Neural crest cell (in vitro differentiated cells): ENCODE measurements at regions not wholly inside any gene's neighbourhood (a gene's known extent, or its start where the extent isn't known, plus 50 kb on each side); places are given as distances from the start of the nearest gene placed in this dataset.
"Not testable (repeated sequence)": the region's sequence is repeated elsewhere in the genome, so short reads cannot be mapped to it uniquely, and the experiment has no call there.

Experiments used
- DNase-seq: peaks from one replicate; pipeline ENCODE4 v3.0.0; 2021; ENCODE audit warnings: low read depth, mixed read lengths, low spot score
- H3K27ac Mint-ChIP-seq: one replicate; pipeline ENCODE4 v1.8.0; 2021; ENCODE audit warnings: mild to moderate bottlenecking, mixed read lengths; ENCODE audit not compliant: unreplicated experiment
- H3K27me3 Mint-ChIP-seq: 2 replicates; pipeline ENCODE4 v1.8.0; 2021; ENCODE audit warnings: low read depth, mild to moderate bottlenecking, mixed read lengths
- H3K36me3 Mint-ChIP-seq: 2 replicates; pipeline ENCODE4 v1.8.0; 2021; ENCODE audit warnings: low read depth, mild to moderate bottlenecking, mixed read lengths
- H3K4me1 Mint-ChIP-seq: 2 replicates; pipeline ENCODE4 v1.8.0; 2021; ENCODE audit warnings: mixed read lengths
- H3K4me3 Mint-ChIP-seq: one replicate; pipeline ENCODE4 v1.8.0; 2021; ENCODE audit warnings: mild to moderate bottlenecking, mixed read lengths
- H3K9me3 Mint-ChIP-seq: 2 replicates; pipeline ENCODE4 v1.8.0; 2021; ENCODE audit warnings: mixed read lengths
- TF ChIP-seq, protein P1 (sequence below): fragments of 200-600 bp; sonication (generic); conservative IDR thresholded peaks from 2 replicates; pipeline ENCODE4 v1.5.0; 2021; ENCODE audit warnings: antibody characterized with exemption, mild to moderate bottlenecking

DNA sequence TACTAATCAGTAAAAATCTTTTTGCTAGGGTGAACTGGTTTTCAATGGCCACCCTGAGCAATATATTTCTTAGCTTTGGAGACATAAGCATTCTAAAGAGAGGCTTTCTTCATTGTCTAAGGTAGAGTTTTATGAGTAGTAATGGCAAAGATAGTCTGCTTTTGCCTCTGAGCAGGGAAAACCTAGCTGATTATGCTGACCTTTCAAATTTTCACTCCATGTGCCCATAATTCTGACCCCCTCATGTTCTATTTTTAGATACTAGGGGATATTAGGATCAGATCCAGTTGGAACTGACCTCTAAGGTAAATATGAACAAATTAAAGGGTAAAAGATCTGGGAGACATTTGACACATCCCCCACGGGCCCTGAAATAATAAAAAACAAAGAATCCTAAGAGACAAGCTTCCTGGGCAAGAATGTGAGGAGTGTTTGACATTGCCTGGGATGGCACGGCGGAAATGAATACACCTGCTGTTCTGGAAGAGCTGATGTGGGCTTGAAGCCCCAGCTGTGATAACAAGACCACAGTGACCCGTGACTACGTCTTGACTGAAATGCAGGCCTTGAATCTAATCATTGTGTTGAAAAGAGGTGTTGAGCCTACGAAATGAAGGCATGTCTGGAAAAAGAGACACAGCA, 392.1 kb upstream of the FRG1 start:
- TF ChIP-seq, protein P1, sequence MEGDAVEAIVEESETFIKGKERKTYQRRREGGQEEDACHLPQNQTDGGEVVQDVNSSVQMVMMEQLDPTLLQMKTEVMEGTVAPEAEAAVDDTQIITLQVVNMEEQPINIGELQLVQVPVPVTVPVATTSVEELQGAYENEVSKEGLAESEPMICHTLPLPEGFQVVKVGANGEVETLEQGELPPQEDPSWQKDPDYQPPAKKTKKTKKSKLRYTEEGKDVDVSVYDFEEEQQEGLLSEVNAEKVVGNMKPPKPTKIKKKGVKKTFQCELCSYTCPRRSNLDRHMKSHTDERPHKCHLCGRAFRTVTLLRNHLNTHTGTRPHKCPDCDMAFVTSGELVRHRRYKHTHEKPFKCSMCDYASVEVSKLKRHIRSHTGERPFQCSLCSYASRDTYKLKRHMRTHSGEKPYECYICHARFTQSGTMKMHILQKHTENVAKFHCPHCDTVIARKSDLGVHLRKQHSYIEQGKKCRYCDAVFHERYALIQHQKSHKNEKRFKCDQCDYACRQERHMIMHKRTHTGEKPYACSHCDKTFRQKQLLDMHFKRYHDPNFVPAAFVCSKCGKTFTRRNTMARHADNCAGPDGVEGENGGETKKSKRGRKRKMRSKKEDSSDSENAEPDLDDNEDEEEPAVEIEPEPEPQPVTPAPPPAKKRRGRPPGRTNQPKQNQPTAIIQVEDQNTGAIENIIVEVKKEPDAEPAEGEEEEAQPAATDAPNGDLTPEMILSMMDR: no peak
- Mint-ChIP-seq H3K4me3 (no peak overlapping the region), H3K27ac (no peak overlapping the region), H3K9me3 (no peaks in the 10 kb centered on the region), H3K4me1 (peaks cover 6% of the 10 kb centered on the region), H3K36me3 (no peaks in the 10 kb centered on the region), H3K27me3 (no peaks in the 10 kb centered on the region)
- DNase-seq: no peak

DNA sequence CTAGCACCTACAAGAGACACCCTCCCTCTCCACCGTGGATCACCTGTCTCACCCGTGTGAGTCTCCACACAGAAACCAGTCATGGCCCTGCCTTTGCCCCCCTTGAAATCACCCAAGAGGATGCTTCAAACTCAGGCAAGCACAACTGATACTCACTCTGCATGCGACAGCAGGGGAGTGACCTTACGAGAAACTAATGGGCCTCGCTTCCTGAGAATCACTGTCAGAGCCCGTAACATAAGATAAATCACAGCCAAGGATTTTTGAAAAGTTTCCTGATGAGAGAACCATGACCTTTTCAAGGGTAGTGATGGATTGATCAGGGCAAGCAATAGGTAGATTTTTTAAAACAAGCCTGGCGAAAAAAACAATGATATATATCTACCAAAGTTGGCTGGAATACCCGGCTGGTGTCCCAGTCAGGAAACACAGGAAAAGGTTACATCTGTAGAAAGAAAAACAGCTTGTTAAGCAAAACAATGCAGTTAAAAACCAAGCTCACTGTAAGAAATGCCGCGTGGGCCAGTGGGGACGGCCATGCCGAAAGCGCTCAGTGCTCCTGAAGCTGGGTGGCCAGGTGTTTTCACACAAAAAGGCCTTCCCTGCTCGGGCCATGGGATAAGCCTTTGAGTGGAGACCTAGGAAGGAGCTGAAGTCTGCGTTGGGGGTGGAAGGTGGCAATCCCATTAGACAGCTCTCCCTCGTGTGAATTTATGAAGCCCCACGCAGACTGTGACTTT, 388.6 kb upstream of the FRG1 start:
- not testable (repeated sequence) for H3K27ac Mint-ChIP-seq, H3K4me3 Mint-ChIP-seq, DNase-seq, H3K9me3 Mint-ChIP-seq, H3K27me3 Mint-ChIP-seq, H3K4me1 Mint-ChIP-seq, H3K36me3 Mint-ChIP-seq

DNA sequence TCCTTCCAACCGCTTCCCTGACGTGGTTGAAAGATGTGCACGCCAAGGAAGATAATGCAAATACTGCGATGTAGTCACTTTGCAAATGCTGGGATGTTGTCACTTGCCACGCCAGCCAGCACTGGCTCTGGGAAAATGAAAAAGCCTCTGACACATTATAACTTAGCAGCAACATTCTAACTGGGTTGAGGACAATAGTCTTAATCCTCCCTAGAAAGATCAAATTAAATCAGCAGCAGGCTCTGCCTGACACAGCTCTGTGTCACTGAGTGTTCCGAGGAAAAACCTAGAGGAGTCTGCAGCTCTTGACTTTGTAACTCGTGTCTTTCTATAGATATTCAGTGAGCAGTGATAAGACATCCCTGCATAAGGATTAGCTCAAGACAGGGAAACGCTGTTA, 380.1 kb upstream of the FRG1 start:
- not testable (repeated sequence) for H3K4me1 Mint-ChIP-seq, DNase-seq, H3K27me3 Mint-ChIP-seq, H3K36me3 Mint-ChIP-seq, H3K27ac Mint-ChIP-seq, H3K9me3 Mint-ChIP-seq, H3K4me3 Mint-ChIP-seq

DNA sequence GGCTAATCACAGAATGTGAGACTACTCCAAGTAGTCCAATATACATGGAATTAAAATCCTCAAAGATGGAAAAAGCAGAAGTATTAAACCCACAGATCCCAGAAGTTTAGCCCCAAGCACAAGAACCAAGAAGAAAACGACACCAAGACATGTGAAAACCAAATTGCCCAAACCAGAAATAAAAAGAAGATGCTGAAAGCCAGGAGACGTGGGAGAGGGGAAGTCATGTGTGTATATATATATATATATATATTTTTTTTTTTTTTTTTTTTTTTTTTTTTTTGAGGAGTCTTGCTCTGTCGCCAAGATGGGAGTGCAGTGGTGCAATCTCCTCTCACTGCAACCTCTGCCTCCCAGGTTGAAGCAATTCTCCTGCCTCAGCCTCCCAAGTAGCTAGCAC, 376.9 kb upstream of the FRG1 start:
- not testable (repeated sequence) for H3K27me3 Mint-ChIP-seq, H3K27ac Mint-ChIP-seq, H3K4me1 Mint-ChIP-seq, H3K9me3 Mint-ChIP-seq, H3K36me3 Mint-ChIP-seq, DNase-seq, H3K4me3 Mint-ChIP-seq

DNA sequence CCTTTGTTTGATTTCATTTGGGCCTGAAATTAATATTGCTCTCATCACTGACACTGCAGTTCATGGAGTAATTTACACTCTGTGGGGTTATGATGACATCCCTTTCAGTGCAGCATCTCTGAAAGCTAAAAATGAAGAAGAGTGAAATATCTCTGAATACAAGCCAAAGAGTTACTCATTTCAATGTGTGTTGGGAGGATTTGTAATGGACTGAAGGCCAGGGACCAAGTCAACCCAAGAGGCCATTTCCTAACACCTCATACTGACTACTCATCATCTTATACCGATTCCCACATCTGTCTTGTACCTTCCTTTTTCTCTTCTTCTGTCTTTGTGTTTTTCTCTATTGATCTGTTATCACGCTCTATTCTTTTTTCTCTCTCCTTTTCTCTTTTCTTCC, 374.4 kb upstream of the FRG1 start:
- H3K27ac Mint-ChIP-seq, H3K4me1 Mint-ChIP-seq, H3K36me3 Mint-ChIP-seq, H3K27me3 Mint-ChIP-seq, DNase-seq, H3K4me3 Mint-ChIP-seq, H3K9me3 Mint-ChIP-seq: not testable (repeated sequence)

DNA sequence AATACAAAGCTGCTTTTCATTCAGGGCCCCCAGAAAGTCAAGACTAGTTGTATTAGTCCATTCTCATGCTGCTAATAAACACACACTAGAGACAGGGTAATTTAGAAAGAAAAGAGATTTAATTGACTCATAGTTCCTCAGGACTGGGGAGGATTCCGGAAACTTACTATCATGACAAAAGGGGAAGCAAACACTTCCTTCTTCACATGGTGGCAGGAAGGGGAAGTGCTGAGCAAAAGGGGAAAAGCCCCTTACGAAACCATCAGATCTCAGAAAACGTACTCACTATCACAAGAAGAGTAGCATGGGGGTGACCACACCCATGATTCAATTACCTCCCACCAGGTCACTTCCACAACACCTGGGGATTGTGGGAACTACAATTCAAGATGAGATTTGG, 373.8 kb upstream of the FRG1 start:
- not testable (repeated sequence) for H3K4me1 Mint-ChIP-seq, H3K9me3 Mint-ChIP-seq, H3K36me3 Mint-ChIP-seq, H3K27me3 Mint-ChIP-seq, H3K4me3 Mint-ChIP-seq, H3K27ac Mint-ChIP-seq, DNase-seq

DNA sequence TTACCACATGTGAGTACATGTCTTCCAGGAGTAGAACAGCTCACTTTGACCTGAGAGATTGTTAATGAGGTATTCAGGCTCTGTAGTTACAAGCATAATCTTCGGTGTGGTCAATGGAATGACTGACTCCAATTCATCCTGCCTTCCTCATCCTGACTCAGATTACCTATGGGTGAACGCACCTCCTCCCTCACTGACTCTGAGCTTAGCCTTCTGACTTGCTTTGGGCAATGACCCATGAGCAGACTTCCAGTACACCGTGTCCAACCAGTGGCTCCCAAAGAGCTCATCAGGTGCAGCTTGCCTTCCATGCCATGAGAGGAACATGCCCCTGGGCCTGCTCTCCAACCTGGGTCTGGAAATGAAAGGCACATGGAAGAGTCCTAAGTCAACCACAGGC, 361.0 kb upstream of the FRG1 start:
- H3K9me3 Mint-ChIP-seq, H3K27me3 Mint-ChIP-seq, H3K4me1 Mint-ChIP-seq, H3K4me3 Mint-ChIP-seq, H3K27ac Mint-ChIP-seq, H3K36me3 Mint-ChIP-seq, DNase-seq: not testable (repeated sequence)

DNA sequence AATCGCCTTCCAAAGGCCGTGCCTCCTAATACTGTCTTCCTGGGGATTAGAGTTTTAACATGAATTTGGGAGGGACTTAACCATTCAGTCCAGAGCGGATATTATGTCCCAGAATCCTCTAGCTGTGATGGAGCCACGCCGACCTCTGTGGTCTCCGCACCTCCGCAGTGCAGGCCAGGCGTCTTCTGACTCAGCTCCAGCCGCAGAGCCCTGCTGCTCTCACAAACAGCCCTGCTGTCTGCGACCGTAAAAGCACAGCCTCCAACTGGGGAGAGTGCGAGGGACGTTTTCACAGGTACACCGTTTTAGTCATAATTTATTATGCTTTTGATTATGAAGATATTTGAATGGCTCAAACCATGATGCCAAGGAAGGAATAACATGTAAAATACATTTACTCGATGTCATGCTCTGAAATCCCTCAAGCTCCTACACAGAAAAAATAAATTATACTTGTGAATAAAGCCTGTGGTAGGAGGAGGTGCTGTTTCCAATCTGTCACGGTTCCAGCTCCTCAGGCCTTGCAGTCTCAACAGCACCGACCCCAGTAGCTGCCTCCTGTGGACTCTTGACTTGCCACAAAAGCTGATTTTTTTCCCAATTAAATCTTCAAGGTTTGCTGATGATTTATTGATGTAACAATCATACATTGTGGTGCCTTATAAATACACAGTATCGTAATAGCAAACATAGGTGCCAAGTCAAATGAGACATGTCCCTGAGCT, 353.6 kb upstream of the FRG1 start:
- not testable (repeated sequence) for H3K4me1 Mint-ChIP-seq, H3K36me3 Mint-ChIP-seq, H3K4me3 Mint-ChIP-seq, H3K27me3 Mint-ChIP-seq, H3K27ac Mint-ChIP-seq, DNase-seq
- H3K9me3 Mint-ChIP-seq: peaks cover 18% of the 10 kb centered on the region

DNA sequence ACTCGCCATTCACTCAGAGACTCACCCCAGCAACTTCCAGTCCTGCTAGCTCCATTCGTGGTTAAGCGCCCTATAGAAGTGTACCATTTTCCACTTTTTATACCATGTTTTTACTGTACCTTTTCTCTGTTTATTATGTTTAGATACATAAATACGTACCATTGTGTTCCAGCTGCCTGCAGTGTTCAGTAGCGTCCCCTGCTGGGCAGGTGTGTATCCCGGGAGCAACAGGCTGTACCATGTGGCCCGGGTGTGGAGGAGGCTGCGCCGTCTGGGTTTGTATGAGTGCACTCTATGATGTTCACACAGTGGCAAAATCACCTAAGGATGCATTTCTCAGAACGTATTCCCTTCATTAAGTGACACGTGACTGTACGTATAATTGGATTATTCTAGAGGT, 351.5 kb upstream of the FRG1 start:
- H3K36me3 Mint-ChIP-seq, H3K27ac Mint-ChIP-seq, H3K4me1 Mint-ChIP-seq, DNase-seq, H3K4me3 Mint-ChIP-seq, H3K27me3 Mint-ChIP-seq: not testable (repeated sequence)
- peaks cover 14% of the 10 kb centered on the region for H3K9me3 Mint-ChIP-seq
